Smooth muscle cell (in vitro differentiated cells): ENCODE measurements at regions not wholly inside any gene's neighbourhood (a gene's known extent, or its start where the extent isn't known, plus 50 kb on each side); places are given as distances from the start of the nearest gene placed in this dataset.
"Not testable (repeated sequence)": the region's sequence is repeated elsewhere in the genome, so short reads cannot be mapped to it uniquely, and the experiment has no call there.

Experiments used
- DNase-seq: peaks from one replicate; lab custom pipeline; 2025; ENCODE audit not compliant: unreplicated experiment; lab: John Stamatoyannopoulos, UW
- H2AFZ ChIP-seq: fragments of 200-600 bp; sonication (generic); 2 replicates; pipeline ENCODE4 v1.6.0; 2016; ENCODE audit warnings: antibody characterized with exemption, low read depth, mild to moderate bottlenecking
- H3F3A ChIP-seq: fragments of 200-600 bp; sonication (generic); 2 replicates; pipeline ENCODE4 v1.6.0; 2017; ENCODE audit warnings: antibody characterized with exemption, low read depth
- H3K27ac ChIP-seq: fragments of 200-600 bp; sonication (generic); 2 replicates; pipeline ENCODE4 v1.5.1; 2016; ENCODE audit warnings: low read depth, mild to moderate bottlenecking
- H3K27me3 ChIP-seq: fragments of 200-600 bp; sonication (generic); 2 replicates; pipeline ENCODE4 v1.6.1; 2016; ENCODE audit warnings: low read depth, mild to moderate bottlenecking
- H3K36me3 ChIP-seq: fragments of 200-600 bp; sonication (generic); 2 replicates; pipeline ENCODE4 v1.5.1; 2016; ENCODE audit warnings: low read depth
- H3K4me1 ChIP-seq: fragments of 200-600 bp; sonication (generic); 2 replicates; pipeline ENCODE4 v1.5.1; 2016; ENCODE audit warnings: low read depth
- H3K4me2 ChIP-seq: fragments of 200-600 bp; sonication (generic); 2 replicates; pipeline ENCODE4 v1.6.0; 2016; ENCODE audit warnings: mild to moderate bottlenecking
- H3K4me3 ChIP-seq: fragments of 200-600 bp; sonication (generic); 2 replicates; pipeline ENCODE4 v1.5.1; 2016; ENCODE audit warnings: mild to moderate bottlenecking
- H3K79me2 ChIP-seq: fragments of 200-600 bp; sonication (generic); 2 replicates; pipeline ENCODE4 v1.6.0; 2016; ENCODE audit warnings: low read depth, mild to moderate bottlenecking
- H3K9ac ChIP-seq: fragments of 200-600 bp; sonication (generic); 2 replicates; pipeline ENCODE4 v1.6.0; 2016; ENCODE audit warnings: low read depth
- H3K9me3 ChIP-seq: fragments of 200-600 bp; sonication (generic); replicated peaks from 2 replicates; pipeline ENCODE4 v1.5.1; 2016; ENCODE audit warnings: low read depth
- H4K20me1 ChIP-seq: fragments of 200-600 bp; sonication (generic); 2 replicates; pipeline ENCODE4 v1.6.0; 2016; ENCODE audit warnings: low read depth
- CTCF ChIP-seq: fragments of 200-600 bp; sonication (generic); IDR thresholded peaks from 2 replicates; pipeline ENCODE4 v1.5.1; 2017; ENCODE audit warnings: borderline replicate concordance, mild to moderate bottlenecking, antibody characterized with exemption; ENCODE audit not compliant: insufficient read depth, poor library complexity, severe bottlenecking
- WGBS: methylation state at CpG from one replicate; pipeline ENCODE4 v1.1.7; 2016; ENCODE audit warnings: low lambda C conversion rate; 5-methylcytosine and 5-hydroxymethylcytosine counted together

GRCh38 chr1:188723332-188724020 is 1754.2 kb downstream of the BRINP3 start:
- H3K9me3 ChIP-seq = no peaks in the 10 kb centered on the region
- WGBS = 79% methylated on average over 2 of the region's 2 CpGs

GRCh38 chr1:188729039-188729438 is 1748.6 kb downstream of the BRINP3 start:
- Histone ChIP-seq H3F3A (no peaks in the 10 kb centered on the region), H3K36me3 (no peaks in the 10 kb centered on the region), H2AFZ (no peak overlapping the region), H3K27ac (no peak overlapping the region), H3K27me3 (no peaks in the 10 kb centered on the region), H4K20me1 (no peaks in the 10 kb centered on the region), H3K9me3 (no peaks in the 10 kb centered on the region), H3K4me2 (no peak overlapping the region), H3K4me1 (no peaks in the 10 kb centered on the region), H3K79me2 (no peaks in the 10 kb centered on the region), H3K4me3 (no peak overlapping the region), H3K9ac (no peak overlapping the region)
- TF ChIP-seq CTCF = no peak
- no peak for DNase-seq

More at GRCh38 chr1:188723332-188724020, 1754.2 kb downstream of the BRINP3 start:
- Histone ChIP-seq H3K9ac (no peak overlapping the region), H2AFZ (no peak overlapping the region), H3F3A (no peaks in the 10 kb centered on the region), H3K27me3 (no peaks in the 10 kb centered on the region), H4K20me1 (no peaks in the 10 kb centered on the region), H3K4me1 (no peaks in the 10 kb centered on the region), H3K36me3 (no peaks in the 10 kb centered on the region), H3K79me2 (no peaks in the 10 kb centered on the region), H3K4me2 (no peak overlapping the region), H3K27ac (no peak overlapping the region), H3K4me3 (no peak overlapping the region)
- no peak for DNase-seq
- no peak for TF ChIP-seq CTCF

- Histone ChIP-seq H3K79me2 (no peaks in the 10 kb centered on the region), H3K9me3 (no peaks in the 10 kb centered on the region), H3K27me3 (no peaks in the 10 kb centered on the region), H2AFZ (no peak overlapping the region), H3F3A (no peaks in the 10 kb centered on the region), H3K36me3 (no peaks in the 10 kb centered on the region), H3K4me1 (no peaks in the 10 kb centered on the region), H3K27ac (no peak overlapping the region), H3K9ac (no peak overlapping the region), H3K4me3 (no peak overlapping the region), H4K20me1 (no peaks in the 10 kb centered on the region), H3K4me2 (no peak overlapping the region)
- TF ChIP-seq CTCF = no peak
- no peak for DNase-seq
- 92% methylated on average over 4 of the region's 4 CpGs for WGBS
Observed at GRCh38 chr1:188735567-188735966, 1742.1 kb downstream of the BRINP3 start.

- H2AFZ ChIP-seq, H3K27ac ChIP-seq, H3F3A ChIP-seq, H3K79me2 ChIP-seq, H3K9me3 ChIP-seq, H4K20me1 ChIP-seq, H3K9ac ChIP-seq, DNase-seq, H3K4me3 ChIP-seq, H3K4me2 ChIP-seq, H3K36me3 ChIP-seq, H3K27me3 ChIP-seq, H3K4me1 ChIP-seq: not testable (repeated sequence)
- 54% methylated on average over 3 of the region's 3 CpGs for WGBS
Observed at GRCh38 chr1:188749275-188749674, 1728.4 kb downstream of the BRINP3 start.

- H4K20me1 ChIP-seq, DNase-seq, H3K27ac ChIP-seq, H3F3A ChIP-seq, H2AFZ ChIP-seq, H3K36me3 ChIP-seq, H3K4me3 ChIP-seq, H3K4me2 ChIP-seq, H3K9ac ChIP-seq, H3K27me3 ChIP-seq, H3K9me3 ChIP-seq, H3K79me2 ChIP-seq, H3K4me1 ChIP-seq: not testable (repeated sequence)
- WGBS = 60% methylated on average over 3 of the region's 3 CpGs
Observed at GRCh38 chr1:188752027-188752426, 1725.6 kb downstream of the BRINP3 start.

GRCh38 chr1:188757747-188758146 is 1719.9 kb downstream of the BRINP3 start:
- H3K4me1 ChIP-seq, H3K36me3 ChIP-seq, H3K4me2 ChIP-seq, H3K27me3 ChIP-seq, H4K20me1 ChIP-seq, H3K9ac ChIP-seq, H3F3A ChIP-seq, H3K27ac ChIP-seq, H2AFZ ChIP-seq, H3K79me2 ChIP-seq, H3K9me3 ChIP-seq, DNase-seq: not testable (repeated sequence)
- WGBS = 58% methylated on average over 24 of the region's 24 CpGs
- peak overlapping the region; percentile 30 for H3K4me3 ChIP-seq
